Vagina (tissue), 2 donors: ENCODE measurements at regions not wholly inside any gene's neighbourhood (a gene's known extent, or its start where the extent isn't known, plus 50 kb on each side); places are given as distances from the start of the nearest gene placed in this dataset.

ENCODE experiments used
- POLR2A ChIP-seq, 2 donors: fragments of 450-650 bp; IDR thresholded peaks; one replicate each; pipeline ENCODE4 v1.6.1; 2017; ENCODE audit warnings: antibody characterized with exemption in 2 of 2, mild to moderate bottlenecking in 2 of 2, moderate library complexity in 2 of 2
- TF ChIP-seq, protein P1 (sequence below), 3 experiments: fragments of 450-650 bp in 2 of 3; fragments of 200-600 bp in 1 of 3; sonication (generic) in 1 of 3; IDR thresholded peaks; one replicate each; pipeline ENCODE4 v1.5.1; 2017 to 2019; ENCODE audit warnings: antibody characterized with exemption in 3 of 3, mild to moderate bottlenecking in 2 of 3, moderate library complexity in 2 of 3

DNA sequence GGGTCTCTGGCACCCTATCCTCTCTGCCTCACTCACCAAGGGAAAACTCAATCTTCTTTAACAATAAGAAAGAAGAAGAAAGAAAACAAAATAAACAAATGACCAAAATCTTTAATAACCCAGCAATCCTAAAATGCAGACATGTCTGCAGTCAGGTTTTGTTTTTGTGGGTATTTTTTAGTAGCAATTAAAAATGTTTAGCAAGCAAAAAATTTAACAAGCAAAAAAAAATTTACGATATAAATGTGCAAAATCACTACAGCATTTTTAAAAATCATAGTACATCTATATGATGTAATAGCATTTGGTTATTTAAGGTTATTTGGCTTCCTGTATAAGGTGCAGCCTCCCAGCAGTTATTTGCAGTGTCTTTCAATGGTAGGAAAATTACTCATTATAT lies 151.3 kb upstream of the MAP3K1 start:
- TF ChIP-seq POLR2A (IDR thresholded peaks at IDR 0.05): no peak
- TF ChIP-seq, protein P1, sequence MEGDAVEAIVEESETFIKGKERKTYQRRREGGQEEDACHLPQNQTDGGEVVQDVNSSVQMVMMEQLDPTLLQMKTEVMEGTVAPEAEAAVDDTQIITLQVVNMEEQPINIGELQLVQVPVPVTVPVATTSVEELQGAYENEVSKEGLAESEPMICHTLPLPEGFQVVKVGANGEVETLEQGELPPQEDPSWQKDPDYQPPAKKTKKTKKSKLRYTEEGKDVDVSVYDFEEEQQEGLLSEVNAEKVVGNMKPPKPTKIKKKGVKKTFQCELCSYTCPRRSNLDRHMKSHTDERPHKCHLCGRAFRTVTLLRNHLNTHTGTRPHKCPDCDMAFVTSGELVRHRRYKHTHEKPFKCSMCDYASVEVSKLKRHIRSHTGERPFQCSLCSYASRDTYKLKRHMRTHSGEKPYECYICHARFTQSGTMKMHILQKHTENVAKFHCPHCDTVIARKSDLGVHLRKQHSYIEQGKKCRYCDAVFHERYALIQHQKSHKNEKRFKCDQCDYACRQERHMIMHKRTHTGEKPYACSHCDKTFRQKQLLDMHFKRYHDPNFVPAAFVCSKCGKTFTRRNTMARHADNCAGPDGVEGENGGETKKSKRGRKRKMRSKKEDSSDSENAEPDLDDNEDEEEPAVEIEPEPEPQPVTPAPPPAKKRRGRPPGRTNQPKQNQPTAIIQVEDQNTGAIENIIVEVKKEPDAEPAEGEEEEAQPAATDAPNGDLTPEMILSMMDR (IDR thresholded peaks at IDR 0.05): no peak
